ENCODE measurements at regions not wholly inside any gene's neighbourhood (a gene's known extent, or its start where the extent isn't known, plus 50 kb on each side); places are given as distances from the start of the nearest gene placed in this dataset.

GRCh38 chr4:108291137-108291536, 122.4 kb upstream of the LEF1 start:
- no peak for DNase-seq (ENCODE audit: low read depth, low spot score)
- in situ Hi-C loops (cut with HindIII; ENCODE audit: low pct_unique_long_range_greater_than_20kb, low sequenced_read_pairs): no loop called here

- in situ Hi-C loops (cut with HindIII; ENCODE audit: low pct_unique_long_range_greater_than_20kb, low sequenced_read_pairs): no loop called here
- DNase-seq (ENCODE audit: low read depth, low spot score): no peak
Observed at GRCh38 chr4:108287834-108288413, 119.2 kb upstream of the LEF1 start.

- in situ Hi-C loops (cut with HindIII; ENCODE audit: low pct_unique_long_range_greater_than_20kb, low sequenced_read_pairs): no loop called here
- DNase-seq (ENCODE audit: low read depth, low spot score): no peak
Observed at GRCh38 chr4:108280072-108280471, 111.3 kb upstream of the LEF1 start.

- DNase-seq (ENCODE audit: low read depth, low spot score): peak; percentile 3
- in situ Hi-C loops (cut with HindIII; ENCODE audit: low pct_unique_long_range_greater_than_20kb, low sequenced_read_pairs): no loop called here
Observed at GRCh38 chr4:108276690-108277089, 108.0 kb upstream of the LEF1 start.

DNA sequence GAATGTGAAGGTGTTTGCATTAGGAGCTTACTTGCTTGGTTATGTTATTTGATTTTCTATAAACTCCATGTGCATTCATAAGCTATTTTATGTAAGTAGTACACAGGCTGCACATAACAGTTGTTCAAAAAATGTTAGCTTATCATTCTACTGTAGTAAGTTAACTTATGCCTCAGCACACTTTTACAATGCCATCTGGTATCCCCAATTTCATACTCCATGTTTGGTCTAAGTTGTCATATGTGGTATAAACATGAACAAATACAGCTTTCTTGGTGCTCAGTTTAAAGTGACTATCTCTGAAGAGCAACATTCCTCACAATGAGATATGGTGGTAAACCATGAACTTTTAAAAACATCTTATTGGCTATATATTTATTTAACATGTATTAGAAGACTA, 104.3 kb upstream of the LEF1 start:
- DNase-seq (ENCODE audit: low read depth, low spot score): no peak
- in situ Hi-C loops (cut with HindIII; ENCODE audit: low pct_unique_long_range_greater_than_20kb, low sequenced_read_pairs): no loop called here

DNA sequence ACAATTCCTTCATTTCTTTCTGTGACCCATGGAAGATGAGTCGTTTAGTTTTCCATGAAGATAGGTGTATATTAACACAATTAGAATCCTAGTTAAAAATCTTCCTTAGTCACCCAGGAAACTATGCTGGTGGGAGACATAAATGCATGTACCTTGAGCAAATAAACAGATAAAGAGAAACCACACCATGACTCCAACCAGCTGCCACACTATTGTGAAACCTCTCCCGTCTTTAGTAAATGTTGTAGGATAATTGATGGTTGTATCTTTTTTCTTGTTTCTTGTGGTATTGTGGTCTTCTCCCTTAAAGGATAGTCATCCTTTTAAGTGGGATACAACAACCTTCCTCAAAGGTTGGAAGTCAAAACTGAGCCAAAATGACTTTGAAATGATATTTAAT, 103.8 kb upstream of the LEF1 start:
- in situ Hi-C loops (cut with HindIII; ENCODE audit: low pct_unique_long_range_greater_than_20kb, low sequenced_read_pairs): no loop called here
- no peak for DNase-seq (ENCODE audit: low read depth, low spot score)

GRCh38 chr4:108272046-108272445, 103.3 kb upstream of the LEF1 start:
- DNase-seq (ENCODE audit: low read depth, low spot score): no peak
- in situ Hi-C loops (cut with HindIII; ENCODE audit: low pct_unique_long_range_greater_than_20kb, low sequenced_read_pairs): no loop called here

DNA sequence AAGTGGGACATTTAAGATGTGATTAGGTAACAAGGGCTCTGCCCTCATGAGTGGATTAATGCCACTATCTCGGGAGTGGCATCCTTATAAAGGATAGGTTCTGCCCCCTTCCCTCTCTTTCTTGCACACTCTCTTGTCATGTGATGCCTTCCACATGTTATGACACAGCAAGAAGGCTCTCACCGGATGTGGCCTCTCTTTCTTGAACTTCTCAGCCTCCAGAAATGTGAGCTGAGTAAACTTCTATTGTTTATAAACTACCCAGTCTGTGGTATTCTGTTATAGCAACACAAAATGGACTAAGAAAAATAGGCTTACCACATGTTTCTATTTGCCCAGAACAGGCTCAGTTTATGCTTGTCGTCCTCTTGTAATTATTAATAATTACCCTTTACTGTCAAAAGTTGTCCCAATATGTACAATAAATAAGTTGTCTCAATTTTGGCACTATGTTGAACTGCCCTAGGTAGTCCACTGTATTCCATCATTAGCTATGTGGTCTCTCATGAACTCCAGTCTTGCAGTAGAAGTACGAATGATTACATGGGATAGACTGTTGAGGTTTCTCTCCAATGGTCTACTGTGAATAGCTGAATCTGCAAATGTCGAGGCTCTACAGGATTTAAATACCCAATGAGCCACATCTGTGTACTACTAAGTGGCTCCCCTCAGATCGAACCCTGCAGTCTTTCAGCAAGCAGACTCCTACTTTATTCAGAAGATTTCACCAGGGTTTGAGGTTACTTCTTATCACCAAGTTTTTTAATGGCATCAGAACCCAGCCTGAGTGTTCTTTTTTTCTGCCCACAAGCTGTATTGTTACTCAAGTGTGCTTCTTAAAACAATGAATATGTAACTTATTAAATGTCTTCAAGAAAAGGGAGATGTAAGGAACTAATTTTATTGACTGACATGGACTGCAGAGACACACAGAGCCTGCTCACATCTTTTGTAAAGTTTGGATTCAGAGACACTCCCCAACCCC, 102.0 kb upstream of the LEF1 start:
- in situ Hi-C loops (cut with HindIII; ENCODE audit: low pct_unique_long_range_greater_than_20kb, low sequenced_read_pairs): no loop called here
- DNase-seq (ENCODE audit: low read depth, low spot score): no peak

- in situ Hi-C loops (cut with HindIII; ENCODE audit: low pct_unique_long_range_greater_than_20kb, low sequenced_read_pairs): no loop called here
- DNase-seq (ENCODE audit: low read depth, low spot score): no peak
Observed at GRCh38 chr4:108264693-108265092, 96.0 kb upstream of the LEF1 start.

DNA sequence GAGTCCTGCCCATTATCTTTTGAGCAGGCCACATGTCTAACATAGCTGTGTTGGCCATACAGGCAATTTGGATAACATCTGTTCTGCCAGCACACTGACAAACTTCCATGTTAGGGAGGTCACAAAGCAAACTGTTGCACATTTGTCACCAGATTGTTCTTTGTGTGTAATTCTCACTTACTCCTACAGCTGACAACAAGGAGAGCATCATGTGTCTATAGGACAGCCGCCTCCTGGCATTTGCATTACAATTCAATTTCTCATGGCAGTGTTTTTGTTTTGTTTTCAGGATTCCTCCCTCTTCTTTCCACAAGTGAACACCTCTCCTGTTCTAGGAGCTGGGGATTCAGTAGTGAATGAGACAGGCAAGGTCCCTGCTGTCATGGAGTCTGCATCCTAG, 94.3 kb upstream of the LEF1 start:
- in situ Hi-C loops (cut with HindIII; ENCODE audit: low pct_unique_long_range_greater_than_20kb, low sequenced_read_pairs): no loop called here
- DNase-seq (ENCODE audit: low read depth, low spot score): no peak

- in situ Hi-C loops (cut with HindIII; ENCODE audit: low pct_unique_long_range_greater_than_20kb, low sequenced_read_pairs): no loop called here
- no peak for DNase-seq (ENCODE audit: low read depth, low spot score)
Observed at GRCh38 chr4:108261026-108261425, 92.3 kb upstream of the LEF1 start.

- in situ Hi-C loops (cut with HindIII; ENCODE audit: low pct_unique_long_range_greater_than_20kb, low sequenced_read_pairs): no loop called here
- DNase-seq (ENCODE audit: low read depth, low spot score): no peak
Observed at GRCh38 chr4:108256538-108256937, 87.8 kb upstream of the LEF1 start.

- in situ Hi-C loops (cut with HindIII; ENCODE audit: low pct_unique_long_range_greater_than_20kb, low sequenced_read_pairs): no loop called here
- DNase-seq (ENCODE audit: low read depth, low spot score): no peak
Observed at GRCh38 chr4:108255203-108255747, 86.5 kb upstream of the LEF1 start.

- no peak for DNase-seq (ENCODE audit: low read depth, low spot score)
- in situ Hi-C loops (cut with HindIII; ENCODE audit: low pct_unique_long_range_greater_than_20kb, low sequenced_read_pairs): no loop called here
Observed at GRCh38 chr4:108249397-108249796, 80.7 kb upstream of the LEF1 start.

DNA sequence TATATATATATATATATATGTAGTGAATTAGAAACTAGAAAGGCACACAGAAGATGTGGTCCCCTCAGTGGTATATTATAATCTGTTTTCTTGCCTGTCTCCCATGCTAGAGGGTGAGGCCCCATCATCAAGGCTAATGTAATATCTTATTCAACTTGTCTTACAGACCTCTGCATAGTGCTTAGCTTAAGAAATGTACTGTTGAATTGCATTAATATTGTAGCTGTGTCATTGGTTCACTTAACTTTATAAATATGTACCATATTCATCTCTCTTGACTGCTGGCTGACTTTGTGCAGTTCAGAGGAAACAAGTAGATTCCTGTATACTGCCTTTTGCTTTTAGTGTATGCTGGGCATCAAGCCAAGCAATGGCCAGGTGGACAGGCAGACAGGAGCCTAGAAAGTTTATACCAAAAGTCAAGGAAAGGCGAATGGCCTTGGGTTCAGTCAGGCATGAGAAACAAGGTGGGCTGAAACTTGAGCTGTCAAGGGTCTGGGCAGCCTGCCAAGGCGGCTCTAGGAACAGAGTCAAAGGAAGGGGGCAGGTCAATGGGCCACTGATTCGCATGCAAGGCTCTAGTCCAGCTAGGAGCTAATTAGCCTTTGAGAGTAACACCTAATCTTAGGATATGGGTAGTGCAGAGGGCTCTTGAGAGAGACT, 78.8 kb upstream of the LEF1 start:
- DNase-seq (ENCODE audit: low read depth, low spot score): no peak
- in situ Hi-C loops (cut with HindIII; ENCODE audit: low pct_unique_long_range_greater_than_20kb, low sequenced_read_pairs): no loop called here

DNA sequence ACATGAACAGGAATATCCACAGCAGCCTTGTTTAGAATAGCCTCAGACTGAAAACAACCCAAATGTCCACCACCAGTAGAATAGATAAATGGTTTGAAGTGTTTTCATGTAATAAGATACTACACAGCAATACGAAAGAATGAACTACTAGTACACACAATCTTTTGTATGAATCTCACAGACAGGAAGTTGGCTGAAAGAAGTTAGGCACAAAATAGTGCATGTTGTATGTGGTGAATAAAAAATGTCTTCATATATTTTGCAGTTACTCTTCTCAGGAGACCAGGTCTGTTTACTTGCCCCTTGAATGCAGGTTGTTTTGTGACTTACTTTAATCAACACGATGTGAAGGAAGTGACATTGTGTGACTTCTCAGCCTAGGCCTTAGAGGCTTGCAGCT, 75.9 kb upstream of the LEF1 start:
- in situ Hi-C loops (cut with HindIII; ENCODE audit: low pct_unique_long_range_greater_than_20kb, low sequenced_read_pairs): no loop called here
- peak; percentile 10 for DNase-seq (ENCODE audit: low read depth, low spot score)

GRCh38 chr4:108240366-108240765, 71.6 kb upstream of the LEF1 start:
- in situ Hi-C loops (cut with HindIII; ENCODE audit: low pct_unique_long_range_greater_than_20kb, low sequenced_read_pairs): no loop called here
- DNase-seq (ENCODE audit: low read depth, low spot score): no peak

DNA sequence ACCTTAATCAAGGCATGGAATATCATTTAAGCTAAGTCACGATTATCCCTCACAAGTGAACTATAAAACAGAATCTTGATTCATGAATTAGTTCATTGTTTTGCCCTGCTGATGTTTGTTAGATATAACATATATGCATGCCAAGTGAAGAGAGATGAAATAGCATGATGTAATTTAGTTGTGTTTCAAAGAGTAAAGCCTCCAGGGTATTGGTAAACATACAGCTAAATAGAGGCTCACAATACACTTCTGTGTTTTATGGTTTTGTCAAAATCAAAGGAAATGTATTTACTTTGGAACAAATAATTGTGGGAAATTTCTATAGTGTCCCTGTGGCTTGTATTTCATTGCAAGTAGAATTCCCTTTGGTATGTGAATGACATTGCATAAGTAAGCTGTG, 69.0 kb upstream of the LEF1 start:
- DNase-seq (ENCODE audit: low read depth, low spot score): peak; percentile 69
- in situ Hi-C loops (cut with HindIII; ENCODE audit: low pct_unique_long_range_greater_than_20kb, low sequenced_read_pairs): no loop called here
